ENCODE measurements at regions not wholly inside any gene's neighbourhood (a gene's known extent, or its start where the extent isn't known, plus 50 kb on each side); places are given as distances from the start of the nearest gene placed in this dataset.

GRCh38 chr20:51236421-51236820 is 213.5 kb upstream of the KCNG1 start:
- TF ChIP-seq CTCF (optimal IDR thresholded peaks at IDR 0.05 in 1 of 3, IDR thresholded peaks at IDR 0.05 in 1 of 3, conservative IDR thresholded peaks at IDR 0.05 in 1 of 3; ENCODE audit: extremely low read depth in 1 of 3, insufficient read depth in 2 of 3, low read length in 3 of 3) (no peak), EZH2 (IDR thresholded peaks at IDR 0.05; ENCODE audit: low read length) (no peak)
